ENCODE measurements at regions not wholly inside any gene's neighbourhood (a gene's known extent, or its start where the extent isn't known, plus 50 kb on each side); places are given as distances from the start of the nearest gene placed in this dataset.
"Not testable (repeated sequence)": the region's sequence is repeated elsewhere in the genome, so short reads cannot be mapped to it uniquely, and the experiment has no call there.

DNA sequence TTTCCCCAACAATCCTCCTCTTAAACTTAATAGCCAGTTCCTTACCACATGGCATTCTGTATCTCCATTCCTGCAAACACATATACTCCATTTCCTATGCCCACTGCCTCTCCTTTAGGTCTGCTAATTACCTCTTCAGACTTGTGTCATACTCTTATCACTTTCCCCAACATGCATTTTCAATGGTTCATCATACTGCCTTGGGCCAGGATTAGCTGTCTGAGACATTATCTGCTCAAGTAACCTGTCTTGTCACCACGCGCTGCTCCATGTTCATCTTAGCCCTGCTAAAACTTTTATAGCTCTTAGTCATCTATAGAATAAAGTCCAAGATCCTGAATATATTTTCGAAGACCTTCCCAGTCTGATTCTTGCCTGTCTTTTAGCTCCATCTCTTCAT is 224.1 kb upstream of the GK2 start:
- intact Hi-C loops (cut with DNase I), result no loop called here
- no peak for DNase-seq

DNA sequence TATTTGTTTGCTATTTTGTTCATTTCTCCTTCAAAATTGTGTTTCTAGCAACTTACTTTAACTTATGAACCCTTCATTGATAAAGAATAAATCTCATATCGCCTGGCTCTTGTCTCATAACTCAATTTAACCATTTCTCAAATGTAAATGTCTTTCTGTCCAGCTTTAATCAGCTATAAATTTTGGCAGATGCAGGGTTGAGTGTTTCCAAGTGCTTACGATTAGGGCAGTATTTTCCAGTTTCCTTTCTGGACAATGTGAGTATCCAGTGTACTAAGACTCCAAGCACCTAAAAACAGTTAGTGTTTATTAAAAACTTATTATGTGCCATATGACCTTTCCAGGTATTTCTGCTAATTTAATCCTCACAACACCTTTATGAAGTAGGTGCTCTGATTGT is 218.6 kb upstream of the GK2 start:
- intact Hi-C loops (cut with DNase I), result no loop called here
- DNase-seq, result no peak

DNA sequence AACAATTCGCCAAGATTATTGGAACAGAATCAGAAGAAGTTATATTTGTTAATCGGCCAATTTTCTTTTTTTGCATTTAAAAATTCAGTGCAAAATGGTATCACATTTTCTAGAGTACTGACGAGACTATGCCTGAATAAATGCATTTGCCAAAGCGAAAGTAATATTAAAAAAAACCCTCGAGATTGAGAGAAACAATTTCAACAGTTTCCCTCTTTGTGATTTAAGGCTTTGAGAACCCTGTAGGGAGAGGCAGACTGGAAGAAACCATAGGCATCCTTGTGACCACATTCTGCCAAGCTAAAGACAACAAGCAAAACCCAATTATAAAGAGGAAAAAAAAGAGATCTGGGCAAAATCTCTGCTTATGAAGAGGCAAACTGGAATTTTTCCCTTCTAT is 218.1 kb upstream of the GK2 start:
- intact Hi-C loops (cut with DNase I), result no loop called here
- DNase-seq, result no peak

DNA sequence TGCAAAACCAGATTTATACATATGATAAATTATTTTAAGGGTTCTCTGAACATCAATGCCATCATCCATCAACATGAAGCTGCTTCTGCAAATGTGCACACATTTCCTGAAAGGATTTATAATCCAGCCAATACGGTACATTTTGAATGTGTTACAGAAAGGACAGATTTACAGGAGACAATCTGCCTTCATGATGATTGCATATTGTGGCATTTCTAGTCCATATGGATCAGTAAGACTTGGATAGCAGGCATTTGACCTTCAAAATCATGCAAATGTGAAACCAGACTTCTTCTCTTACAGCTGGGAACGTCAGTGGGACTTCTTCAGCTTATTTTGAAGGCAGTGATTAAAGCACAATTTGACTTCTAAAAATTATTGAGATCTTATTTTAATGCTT is 217.3 kb upstream of the GK2 start:
- intact Hi-C loops (cut with DNase I), result no loop called here
- no peak for DNase-seq

DNA sequence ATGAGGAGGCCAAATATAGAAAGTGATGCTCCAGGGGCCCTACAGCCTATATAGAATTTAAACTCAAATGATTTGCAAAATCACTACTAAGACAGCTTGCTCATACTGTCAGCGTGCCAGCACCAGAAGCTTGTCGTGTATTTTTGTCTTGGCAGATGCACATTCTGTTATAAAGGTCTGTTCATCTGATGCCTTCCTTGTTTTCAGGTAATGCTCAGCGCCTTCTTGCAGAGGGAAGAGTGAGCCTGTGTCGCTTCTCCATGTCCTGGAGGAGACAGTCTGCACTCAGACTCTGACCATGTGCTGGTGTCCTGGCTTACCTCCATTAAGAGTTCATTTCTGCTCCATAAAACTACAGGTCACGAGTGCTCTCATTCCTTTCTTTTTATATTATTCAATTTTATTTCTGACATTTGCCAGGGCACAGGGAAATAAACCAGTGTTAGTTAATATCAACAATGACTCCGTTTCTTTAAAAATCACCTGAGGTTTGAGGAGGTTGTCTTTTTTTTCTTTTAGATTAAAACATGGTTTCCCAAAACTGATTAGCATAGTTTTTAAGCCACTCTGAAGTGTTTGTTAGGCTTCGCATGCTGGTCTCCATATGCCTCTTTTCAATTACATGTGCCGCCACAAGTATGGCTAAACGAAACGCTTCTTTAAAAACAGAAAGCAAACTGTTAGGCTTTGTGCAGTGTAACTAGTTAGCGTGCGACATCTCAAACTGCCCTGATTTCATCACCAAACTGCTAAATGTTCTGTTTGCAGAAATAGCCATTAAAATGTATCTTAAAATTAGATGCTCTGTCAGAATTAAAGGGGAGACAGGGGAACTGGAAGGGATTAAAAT is 215.2 kb upstream of the GK2 start:
- intact Hi-C loops (cut with DNase I), result no loop called here
- no peak for DNase-seq

DNA sequence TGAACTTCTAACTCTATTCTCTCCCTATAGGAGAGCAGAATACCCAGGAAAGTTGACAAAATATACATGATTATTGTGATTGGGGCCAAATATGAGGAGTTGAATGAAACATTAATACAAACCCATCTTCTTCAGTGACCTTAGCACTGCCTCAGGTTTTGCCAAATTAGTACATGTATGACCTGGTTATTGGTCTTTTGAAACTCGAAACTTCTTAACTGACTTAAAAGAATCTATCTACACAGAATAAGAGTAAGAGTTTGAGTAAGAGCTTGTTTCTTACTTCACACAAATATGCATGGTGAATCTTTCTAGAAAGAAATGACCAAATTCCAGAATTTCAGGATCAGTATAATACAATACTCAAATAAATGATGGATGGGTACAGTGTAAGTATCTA is 213.0 kb upstream of the GK2 start:
- DNase-seq, result no peak

DNA sequence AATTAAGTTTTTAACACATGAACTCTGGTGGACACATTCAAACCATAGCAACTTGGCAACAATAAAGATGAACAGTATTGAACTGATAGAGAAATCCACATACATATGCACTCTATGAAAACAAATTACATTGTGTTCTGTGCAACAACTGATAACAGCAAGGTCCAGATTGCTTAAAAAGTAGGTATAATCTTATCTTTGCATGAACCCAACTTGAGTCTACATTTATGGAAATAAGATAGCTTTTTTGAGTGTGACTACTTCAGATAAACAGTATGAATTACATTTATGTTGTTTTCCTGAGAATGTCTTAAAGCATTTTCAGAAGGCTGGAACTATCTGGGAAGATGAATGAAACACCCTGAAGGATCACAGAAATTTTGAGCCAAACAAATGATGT is 212.6 kb upstream of the GK2 start:
- intact Hi-C loops (cut with DNase I), result no loop called here
- no peak for DNase-seq

More for the DNA sequence above, 213.0 kb upstream of the GK2 start:
- intact Hi-C loops (cut with DNase I), result no loop called here

DNA sequence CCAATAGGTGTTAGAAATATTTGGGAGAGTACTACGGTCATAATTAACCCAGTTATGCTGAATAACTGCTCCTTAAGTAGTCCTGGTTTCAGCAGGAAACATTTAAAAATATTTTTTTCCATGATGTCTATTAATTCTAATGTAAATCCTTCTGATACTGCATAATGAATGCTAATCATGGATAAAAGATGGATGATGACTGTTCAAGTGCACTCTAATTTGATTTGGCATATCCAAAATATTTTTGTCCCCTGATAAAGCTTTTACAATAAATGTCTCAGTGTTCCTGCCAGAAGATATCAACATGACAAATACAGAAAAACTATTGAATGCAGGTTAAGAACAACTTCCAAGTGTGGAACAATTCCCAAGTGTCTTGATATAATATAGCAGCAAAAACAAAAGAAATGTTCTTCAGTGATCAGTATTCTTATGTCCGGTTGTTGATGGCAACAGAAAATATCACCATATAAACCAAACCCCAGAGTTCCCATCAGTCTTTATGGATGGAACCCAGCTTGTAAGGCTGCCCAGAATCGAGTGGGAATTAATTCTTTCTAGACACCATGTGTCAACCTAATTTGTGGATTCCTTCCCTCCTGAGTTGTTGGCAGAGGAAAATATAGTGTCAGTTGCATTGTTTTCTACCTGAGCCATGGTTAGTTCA is 205.4 kb upstream of the GK2 start:
- intact Hi-C loops (cut with DNase I), result no loop called here
- no peak for DNase-seq

DNA sequence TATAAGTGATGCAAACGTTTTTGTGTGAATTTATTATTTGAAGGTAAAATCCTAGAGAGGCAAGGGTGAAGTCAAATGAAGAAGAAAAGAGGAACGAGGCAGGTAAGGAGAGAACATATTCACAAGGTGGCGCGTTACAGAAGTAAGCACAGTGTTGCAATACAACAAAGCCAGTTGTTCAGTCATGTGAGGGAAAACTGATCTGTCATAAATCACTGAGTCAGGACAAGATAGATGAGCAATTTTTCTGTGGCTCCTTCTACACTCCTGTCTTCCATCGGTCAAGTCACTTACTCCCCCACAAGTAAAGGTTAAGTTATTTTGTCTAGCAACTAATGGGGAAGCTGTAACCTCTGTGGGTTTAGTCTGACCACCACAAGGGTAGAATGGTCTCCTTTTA is 203.0 kb upstream of the GK2 start:
- intact Hi-C loops (cut with DNase I), result no loop called here
- DNase-seq, result no peak

DNA sequence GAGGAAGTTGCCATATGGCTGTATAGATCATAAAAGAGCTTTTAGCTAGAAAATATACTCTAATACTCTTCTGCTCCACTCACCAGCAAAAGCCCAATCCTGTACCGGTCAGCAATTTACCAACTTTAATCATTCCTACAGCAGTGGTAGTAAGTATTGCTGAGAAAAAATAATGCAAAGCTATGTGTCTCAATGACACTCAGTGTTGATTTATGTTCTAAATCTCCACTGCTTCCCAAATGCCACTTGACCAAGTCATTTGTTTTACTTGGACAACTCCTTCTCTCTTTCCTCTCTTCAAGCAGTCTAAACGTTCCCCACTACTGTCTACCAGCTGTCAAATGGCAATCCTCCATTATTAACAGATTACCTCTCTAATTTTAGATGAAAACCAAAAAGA is 201.8 kb upstream of the GK2 start:
- no peak for DNase-seq
- intact Hi-C loops (cut with DNase I), result no loop called here

DNA sequence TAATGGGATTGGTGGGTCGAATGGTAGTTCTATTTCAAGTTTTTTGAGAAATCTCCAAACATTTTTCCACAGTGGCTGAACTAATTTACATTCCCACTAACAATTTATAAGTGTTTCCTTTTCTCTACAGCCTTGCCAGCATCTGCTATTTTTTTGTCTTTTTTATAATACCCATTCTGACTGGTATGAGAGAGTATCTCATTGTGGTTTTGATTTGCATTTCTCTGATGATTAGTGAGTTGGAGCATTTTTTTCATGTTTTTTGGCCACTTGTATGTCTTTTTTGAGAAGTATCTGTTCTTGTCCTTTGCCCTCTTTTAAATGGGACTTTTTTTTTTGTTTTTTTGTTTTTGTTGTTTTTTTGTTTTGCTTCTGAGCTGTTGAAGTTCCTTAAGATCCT is 200.0 kb upstream of the GK2 start:
- intact Hi-C loops (cut with DNase I), result no loop called here
- DNase-seq, result no peak

DNA sequence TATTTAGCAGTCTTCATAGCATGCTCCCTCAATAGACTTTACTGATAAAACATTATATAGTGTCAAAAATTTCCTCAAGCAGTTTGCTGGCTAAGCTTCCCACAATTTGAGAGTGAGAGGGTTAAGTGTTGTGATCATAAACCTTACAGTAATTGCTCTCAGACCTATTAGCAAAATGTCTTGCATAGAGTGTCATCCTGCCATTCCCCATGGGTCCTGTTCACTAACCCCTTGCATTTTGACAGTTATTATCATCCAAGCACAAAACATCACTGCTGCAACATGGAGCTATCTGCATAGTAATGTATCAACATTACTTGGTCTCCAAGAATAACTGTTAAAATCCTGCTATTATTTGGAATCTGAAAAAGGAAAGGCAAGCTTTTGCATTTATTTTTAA is 196.1 kb upstream of the GK2 start:
- intact Hi-C loops (cut with DNase I), result no loop called here
- DNase-seq, result no peak

DNA sequence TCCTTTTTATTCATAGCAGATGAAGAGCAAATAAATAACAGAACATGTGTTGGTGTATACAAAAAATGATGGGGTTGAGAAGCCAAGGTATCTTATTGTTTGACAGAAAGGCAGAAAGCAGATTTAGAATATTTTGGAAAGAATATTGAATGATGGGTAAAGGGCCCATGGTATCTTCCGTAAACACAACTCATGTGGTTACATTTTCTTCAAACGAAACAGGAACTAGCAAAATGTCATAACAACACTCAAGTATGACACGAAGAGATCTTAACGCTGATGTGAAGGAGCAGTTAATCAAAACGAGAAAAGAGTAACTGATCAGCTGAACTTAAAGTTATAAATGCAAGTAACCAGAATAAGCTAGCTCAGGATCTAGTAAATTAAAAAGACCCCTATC is 195.7 kb upstream of the GK2 start:
- intact Hi-C loops (cut with DNase I), result no loop called here
- no peak for DNase-seq

DNA sequence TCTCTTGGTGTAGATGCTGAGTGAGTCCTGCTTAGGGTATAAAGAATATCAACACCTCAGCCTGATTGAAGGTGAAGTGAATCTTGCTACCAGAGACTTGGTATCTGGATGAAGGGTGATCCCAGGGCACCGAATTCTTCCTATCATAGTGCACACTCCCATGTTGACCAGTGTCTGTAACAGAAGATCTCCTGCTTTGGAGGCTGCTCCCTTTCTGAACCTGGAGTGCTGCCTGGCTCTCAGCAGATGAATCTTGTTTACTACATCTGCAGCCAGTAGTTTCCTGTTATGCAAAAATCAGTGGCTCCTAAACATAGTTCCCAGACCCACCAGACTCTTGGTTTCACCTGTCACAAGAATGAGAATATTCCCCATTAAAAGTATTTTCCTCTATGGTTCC is 191.7 kb upstream of the GK2 start:
- no peak for DNase-seq
- intact Hi-C loops (cut with DNase I), result no loop called here

DNA sequence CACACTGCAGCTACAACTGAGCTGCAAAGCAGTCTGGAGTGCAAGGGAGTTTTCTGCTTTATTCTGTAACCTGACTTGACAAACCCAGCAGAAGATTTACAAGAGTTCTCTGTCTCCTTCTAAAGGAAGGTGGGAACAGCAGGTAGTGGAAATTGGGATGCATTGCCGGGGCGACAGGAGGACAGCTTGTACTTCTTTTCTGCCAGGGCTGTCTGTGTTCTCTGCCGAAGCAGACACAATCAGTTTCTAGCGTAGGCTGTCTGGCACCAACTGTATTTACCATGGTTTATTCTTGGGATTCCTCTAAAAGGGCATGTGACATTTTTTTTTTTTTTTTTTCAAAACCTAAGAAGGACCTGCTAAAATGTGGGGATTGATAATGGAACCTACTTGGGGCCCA is 190.8 kb upstream of the GK2 start:
- DNase-seq, result no peak
- intact Hi-C loops (cut with DNase I), result no loop called here

DNA sequence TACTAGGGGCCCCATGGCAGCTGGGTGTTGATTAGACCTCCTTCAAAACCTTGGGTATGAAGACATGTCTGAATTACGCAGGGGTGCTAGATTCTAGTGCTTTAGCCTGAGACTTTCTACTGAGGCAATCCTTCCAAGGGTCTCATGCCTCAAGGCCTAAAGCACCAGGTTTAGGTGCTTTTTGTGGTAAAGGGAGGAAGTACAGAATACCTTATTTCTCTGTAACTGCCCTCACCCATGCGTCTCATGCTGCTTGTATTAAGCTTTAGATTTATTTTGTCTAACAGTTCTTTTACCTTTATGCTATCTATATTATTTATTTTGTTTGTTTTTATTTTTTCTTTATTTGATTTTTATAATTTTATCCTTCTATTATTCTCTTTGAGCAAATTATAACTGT is 190.2 kb upstream of the GK2 start:
- intact Hi-C loops (cut with DNase I), result no loop called here
- DNase-seq, result no peak

DNA sequence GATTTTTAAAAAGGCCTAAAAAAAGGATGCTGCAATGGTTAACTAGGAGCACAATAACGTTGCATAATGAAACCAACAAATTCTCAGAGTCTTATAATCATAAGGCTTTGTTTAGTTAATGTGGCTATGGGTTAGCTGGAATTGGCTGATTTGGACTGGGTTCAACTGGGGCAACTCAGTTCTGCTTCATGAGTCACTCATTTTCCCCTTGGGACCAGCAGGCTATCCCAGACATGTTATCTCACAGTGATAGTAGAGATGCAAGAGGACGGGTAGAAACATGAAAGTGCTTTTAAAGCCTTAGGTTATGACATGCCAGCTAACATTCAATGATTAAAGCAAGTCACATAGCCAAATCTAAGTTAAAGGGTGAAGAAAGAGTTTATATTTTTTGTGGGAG is 189.2 kb upstream of the GK2 start:
- intact Hi-C loops (cut with DNase I), result no loop called here
- no peak for DNase-seq

DNA sequence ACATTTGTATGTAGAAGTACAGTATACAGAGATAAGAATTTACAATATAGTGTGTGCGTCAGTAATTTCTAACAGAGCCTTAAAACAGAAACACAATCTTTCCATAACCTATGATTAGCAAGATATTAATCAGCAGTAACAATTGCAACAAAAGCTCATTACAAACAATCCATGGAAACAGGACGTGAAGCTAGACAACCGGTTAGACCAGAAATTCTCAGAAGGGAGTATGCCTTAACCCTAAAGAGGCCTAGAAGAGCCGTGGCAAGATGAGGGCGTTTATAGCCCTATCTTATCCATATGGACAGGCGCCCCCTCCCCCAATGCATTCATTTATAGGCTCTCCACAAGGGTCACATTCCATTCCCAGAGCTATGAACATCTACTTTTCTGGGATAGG is 184.2 kb upstream of the GK2 start:
- DNase-seq; intact Hi-C loops (cut with DNase I): not testable (repeated sequence)

DNA sequence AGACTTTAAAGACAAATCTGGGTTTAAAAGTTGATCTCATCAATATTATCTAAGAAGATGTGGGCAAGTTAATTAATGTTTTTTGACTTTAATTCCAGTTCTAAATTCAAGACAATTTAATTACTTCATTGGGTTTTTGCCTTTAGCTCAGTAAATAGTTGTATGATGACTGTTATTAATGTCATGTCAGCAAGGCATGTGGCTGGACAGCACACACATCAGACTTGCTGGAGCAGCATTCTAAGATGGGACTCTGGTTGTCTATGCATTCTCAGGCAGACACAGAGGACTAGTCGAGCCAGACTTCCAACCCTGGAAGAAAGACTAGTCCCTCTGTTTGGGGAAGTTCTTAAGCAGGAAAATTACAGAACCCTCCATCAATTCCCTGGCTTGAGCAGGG is 180.7 kb upstream of the GK2 start:
- intact Hi-C loops (cut with DNase I), result no loop called here
- no peak for DNase-seq

DNA sequence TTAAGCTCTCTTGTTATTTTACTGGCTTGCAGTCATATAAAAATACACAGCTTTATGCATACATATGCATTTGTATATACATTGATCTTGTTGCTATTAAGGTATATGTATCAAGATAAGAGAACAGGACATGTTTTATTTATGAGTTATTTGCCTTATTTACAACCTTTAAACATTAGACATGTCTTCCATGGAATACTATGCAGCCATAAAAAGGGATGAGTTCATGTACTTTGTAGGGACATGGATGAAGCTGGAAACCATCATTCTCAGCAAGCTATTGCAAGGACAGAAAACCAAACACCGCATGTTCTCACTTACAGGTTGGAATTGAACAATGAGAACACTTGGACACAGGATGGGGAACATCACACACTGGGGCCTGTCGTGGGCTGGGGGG is 179.2 kb upstream of the GK2 start:
- intact Hi-C loops (cut with DNase I); DNase-seq: not testable (repeated sequence)

DNA sequence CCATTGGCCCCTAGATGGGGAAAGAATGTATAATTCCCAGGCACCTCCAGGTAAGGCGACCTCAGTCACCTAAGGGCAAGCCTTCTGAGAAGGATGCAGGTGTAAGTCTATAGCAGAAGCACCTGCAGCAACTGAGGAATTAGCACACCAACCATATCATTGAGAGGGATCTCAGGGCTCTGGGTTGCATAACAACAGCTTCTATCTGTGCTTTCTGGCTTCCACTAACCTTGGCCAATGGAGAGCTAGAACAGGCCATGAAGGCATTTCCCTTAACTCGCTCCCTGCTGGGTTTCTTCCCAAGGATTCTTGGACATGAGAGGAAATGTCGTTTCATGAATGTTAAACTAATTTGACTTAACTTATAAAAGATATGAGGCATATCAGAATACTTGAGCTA is 177.8 kb upstream of the GK2 start:
- intact Hi-C loops (cut with DNase I), result no loop called here
- no peak for DNase-seq

Measured in head of caudate nucleus (tissue), 42 donors.